Fibroblast of skin of scalp (primary cell): ENCODE measurements at regions not wholly inside any gene's neighbourhood (a gene's known extent, or its start where the extent isn't known, plus 50 kb on each side); places are given as distances from the start of the nearest gene placed in this dataset.
"Not testable (repeated sequence)": the region's sequence is repeated elsewhere in the genome, so short reads cannot be mapped to it uniquely, and the experiment has no call there.

Source experiments
- DNase-seq: peaks from one replicate; pipeline ENCODE4 v3.0.0-alpha.2; 2013

DNA sequence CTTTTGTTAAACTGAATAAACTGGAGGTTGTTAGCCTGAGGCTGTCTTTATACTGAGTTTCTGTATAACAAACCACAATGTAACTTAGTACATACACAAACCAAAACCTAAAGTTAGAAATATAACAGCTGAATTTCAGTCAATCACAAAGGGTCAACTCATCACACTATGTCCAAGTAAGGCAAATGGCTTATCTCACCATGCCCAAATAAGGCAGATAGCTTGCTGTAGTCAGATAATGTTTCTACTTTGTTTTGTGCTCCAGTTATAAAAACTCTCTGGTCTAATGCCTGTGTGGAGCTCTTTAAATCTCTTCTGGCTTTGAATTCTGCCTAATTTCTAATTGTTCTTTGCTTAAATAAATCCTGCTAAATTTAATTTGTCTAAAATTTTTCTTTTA lies 1323.4 kb upstream of the ATXN8OS start:
- DNase-seq: no peak

DNA sequence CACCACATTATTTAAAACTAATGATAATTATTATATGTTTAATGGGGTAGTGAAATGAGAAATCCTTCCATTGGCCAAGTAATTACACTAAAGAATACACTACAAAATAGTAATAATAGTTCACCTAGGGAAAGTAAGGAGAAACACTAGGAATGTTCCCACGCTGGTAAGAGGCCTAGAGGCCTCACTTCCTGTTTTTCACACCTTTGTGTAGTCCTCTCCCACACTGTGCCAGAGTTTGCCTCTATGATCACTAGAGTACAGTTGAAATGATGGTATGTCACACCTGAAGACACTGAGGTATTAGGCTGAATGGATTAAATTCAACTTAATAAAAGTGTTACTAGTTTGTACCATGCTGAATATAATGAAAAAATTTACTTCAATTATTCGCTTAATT lies 1348.0 kb upstream of the ATXN8OS start:
- no peak for DNase-seq

DNA sequence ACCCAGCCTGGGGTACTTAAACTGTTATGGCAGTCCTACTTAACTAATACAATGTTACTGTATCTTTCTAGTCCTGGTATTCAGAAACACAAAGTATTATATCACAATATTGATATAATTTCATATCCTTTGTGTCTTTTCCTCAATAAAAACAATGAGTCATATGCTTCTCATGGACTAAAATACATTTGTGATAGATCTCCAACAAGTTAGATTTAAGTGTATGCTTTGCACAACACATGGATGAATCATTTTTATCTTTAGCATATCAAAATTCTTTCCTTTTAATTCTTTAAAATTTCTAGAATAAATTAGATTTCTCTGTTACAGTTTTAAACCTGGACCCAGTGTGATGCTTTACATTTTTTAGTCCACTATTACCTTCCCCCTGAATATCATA lies 1357.8 kb upstream of the ATXN8OS start:
- no peak for DNase-seq

DNA sequence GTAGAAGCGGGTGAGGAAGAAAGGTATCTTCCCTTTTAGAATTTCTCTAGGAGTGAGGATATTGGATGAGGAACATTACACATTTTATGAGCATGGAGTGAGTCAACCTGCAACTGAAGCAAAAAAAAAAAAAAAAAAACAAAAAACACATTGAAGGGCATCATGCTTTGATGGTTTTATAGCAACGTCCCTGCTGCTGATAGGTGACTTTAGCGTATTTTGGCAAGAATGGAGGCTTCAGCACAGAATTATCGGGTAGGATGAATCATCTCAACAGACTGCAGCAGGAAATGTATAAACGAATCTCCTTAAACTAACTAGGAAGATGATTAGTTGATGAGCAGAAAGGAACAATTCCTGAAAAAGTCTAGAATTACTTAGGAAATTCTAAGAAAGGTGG lies 1359.6 kb upstream of the ATXN8OS start:
- DNase-seq: no peak

DNA sequence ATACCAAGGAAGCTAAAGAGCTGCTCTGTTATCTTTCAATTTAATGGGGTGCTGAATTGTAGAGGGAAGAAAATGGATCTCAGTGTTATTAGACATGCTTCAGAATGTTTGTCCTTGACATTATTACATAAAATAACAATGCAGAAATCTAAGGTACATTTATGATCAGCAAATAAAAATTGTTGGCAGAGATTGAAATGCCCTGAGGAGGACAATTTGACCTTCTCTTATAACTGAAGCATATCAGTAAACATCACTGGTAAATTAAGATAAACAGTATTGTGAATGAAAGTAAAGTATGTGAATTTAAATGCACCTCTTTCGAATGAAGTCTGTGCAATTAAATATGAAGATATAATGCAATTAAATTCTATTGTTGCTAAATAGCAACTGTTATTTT lies 1362.1 kb upstream of the ATXN8OS start:
- DNase-seq: no peak

DNA sequence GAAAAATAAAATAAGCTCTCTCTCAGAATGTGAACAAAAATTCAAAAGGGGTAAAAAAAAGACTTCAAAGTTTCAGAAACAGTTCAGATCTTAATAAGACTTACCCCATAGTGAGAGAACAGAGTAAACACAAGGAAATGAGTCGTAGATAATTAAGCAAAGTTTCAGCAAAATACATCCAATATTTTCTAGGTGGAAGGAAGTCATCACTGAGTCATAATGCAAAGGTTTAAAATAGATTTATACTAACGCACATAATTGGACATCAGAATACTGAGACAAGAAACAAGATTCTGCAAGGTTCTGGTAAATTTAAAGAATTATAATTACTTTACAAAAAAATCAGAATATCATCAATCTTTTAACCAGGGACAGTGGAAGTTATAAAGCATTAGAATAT lies 1370.7 kb upstream of the ATXN8OS start:
- DNase-seq: no peak

DNA sequence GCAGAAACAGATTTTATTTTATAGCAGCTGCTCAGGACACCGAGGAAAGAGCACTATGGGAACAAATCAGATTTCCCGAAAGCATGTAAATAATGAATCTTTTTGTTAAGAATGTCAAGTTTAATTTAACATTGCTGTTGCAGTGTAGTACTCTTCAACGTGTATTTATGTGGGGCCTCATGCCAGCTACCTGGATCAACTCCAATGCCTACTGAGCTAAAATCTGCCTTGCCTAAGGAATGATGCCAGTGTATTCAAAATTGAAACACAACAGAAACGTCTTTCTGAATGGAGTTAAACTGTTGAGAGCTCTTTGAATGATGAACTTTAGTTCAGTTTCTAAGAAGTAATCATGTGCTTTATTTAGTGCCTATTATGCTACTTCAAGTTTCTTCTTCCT lies 1379.8 kb upstream of the ATXN8OS start:
- DNase-seq: no peak

DNA sequence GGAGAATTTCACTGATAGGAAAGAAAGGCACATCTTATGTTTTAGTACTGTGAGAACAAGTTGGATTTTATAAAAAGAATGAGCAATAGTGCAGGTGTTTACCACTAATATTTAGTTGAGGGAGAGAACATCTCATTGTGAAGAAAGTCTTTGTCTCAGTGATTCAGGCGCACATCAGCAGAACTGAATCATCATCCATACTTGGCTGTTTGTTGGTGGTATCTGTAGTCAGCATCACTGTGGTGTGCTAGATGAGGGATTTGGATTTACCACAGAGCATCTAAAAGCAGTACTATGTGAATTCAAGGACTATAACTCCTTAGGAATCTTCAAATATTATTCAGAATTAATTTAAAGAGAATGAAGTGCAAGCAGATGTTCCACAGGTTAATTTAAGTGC lies 1380.5 kb upstream of the ATXN8OS start:
- peak; percentile 0 for DNase-seq

DNA sequence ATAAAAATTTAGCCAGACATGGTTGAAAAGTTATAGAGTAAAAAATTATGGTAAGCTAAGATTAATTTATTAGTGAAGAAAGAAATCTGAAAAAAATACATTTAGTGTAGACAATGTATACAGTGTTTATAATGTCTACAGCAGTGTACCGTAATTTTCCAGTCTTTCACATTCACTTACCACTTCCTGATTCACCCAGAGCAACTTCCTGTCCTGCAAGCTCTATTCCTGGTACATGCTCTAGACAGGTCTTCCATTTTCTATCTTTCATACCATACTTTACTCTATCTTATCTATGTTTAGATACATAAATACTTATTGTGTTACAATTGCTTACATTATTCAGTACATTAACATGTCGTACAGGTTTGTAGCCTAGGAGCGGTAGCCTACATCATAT lies 1387.8 kb upstream of the ATXN8OS start:
- DNase-seq: no peak

DNA sequence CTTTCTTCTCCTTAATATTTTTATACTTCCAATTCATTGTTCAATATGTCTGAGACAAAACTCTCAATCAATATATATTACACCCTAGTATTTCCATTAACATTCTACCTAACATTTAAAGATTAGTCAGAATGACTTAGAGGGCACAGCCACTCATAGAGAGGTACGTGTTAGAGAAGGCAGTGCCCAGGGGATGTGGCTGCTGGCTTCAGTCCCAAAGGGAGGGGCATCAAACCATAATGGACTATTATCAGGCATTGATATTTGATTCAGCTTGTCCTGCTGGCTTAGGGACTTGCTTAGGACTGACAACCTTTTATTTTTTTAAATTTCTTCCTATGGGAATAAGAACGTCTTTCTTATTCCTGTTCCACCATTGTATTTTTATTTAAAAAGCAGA lies 1392.0 kb upstream of the ATXN8OS start:
- DNase-seq: no peak

DNA sequence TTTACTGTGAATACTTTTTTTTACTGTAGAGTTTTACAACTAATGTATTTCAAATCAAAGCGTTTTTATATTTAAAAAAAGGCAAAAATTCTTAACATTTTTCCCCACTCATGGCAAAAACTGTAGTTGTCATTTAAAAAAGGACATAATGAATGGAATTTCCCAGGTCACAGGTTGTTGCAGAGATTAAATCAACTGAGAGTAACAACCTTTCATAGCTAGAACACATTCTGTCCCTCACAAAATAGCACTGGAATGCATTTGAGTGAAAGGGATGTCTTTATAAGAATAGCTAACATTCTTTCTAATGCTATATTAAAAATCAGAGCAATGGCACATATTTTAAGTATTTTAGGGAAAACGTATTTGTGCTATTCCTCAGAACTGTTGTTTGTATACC lies 1393.3 kb upstream of the ATXN8OS start:
- no peak for DNase-seq

DNA sequence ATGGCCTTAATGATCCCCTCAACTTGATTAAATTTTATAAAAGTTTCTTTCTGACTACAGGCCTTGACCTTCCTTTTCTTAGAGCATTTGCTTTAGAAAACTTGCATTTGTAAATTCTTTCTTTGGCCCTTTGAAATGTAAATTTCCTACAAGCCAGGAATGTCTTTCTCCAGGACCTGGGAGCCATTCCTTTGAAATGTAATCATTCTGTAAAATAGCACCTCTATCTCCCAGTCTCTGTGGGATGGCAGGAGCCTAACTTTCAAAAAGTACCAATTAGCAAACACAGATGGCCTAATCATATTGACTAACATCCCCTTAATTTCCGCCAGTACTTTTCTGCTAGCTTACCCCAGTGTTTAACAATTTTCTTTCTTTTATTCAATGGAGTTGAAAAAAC lies 1394.2 kb upstream of the ATXN8OS start:
- no peak for DNase-seq

DNA sequence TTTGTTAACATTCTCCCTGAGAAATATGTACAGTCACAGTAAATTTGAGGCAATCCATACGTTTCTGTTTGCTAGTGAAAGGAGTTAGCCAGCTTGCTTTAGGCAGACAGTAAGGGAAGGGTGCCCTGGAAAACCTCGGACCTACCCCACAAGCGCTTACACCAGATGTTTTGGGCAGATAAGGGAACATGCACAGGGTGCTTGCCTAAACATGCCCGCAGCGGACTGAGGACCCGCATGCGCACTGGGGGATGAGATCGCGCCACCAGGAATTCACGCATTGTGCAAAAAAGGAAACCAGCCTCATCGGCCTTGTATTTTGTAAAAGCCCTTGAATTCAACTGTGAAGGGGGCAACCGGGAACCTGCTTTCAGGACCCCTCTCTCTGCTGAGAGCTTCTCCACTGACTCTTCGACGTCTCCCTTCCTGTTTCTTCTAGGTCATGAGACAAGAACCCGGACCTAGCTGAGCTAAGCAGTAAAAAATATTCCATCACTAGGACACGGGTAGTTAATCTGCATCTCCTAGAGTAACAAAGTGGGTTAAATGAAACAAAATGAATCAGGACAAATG lies 1399.2 kb upstream of the ATXN8OS start:
- no peak for DNase-seq

DNA sequence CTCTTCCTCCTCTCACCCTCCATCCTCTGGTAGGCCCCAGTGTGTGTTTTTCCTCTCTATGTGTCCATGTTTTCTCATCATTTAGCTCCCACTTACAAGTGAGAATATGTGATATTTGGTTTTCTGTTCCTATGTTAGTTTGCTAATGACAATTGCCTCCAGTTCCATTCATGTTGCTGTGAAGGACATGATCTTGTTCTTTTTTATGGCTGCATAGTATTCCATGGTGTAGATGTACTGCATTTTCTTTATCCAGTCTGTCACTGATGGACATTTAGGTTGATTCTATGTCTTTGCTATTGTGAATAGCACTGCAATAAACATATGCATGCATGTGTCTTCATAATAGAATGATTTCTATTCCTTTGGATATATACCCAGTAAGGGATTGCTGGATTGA lies 1401.6 kb upstream of the ATXN8OS start:
- DNase-seq: not testable (repeated sequence)

DNA sequence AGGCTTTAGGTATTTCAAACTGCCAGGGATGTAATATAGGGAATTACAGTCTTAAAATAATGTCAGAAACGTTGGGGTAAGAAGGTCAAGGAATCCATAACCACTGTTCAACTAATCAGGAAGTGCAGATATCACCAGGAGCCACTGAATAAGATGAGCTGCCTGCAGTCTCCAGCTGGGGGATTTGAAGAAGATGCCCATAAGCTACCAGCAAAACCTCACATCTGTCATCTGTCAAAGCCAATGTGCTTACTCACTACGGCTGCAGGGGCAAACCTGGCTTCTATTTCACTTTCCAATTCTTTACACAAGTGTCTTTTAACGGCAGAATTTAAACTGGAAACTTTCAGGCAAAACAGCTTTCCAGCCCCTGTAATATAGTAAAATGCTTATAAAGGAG lies 1410.1 kb upstream of the ATXN8OS start:
- DNase-seq: no peak

DNA sequence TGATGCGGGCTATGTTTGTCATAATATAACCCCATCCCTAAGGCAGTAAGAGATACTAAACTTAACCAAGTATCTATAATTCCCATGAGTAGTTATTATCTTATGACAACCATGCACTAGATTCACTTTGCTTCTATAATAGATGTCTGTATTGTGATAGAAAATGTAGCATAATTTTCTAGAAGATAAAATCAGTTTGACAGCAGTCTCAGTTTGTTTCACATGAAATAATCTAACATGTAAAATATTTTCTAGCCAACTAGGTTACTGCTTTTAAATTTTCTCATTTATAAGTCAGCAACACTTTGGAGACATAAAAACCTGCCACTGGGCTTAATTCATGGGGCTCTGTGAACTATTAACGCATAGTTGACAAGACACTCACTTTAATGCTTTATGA lies 1410.7 kb upstream of the ATXN8OS start:
- DNase-seq: no peak

DNA sequence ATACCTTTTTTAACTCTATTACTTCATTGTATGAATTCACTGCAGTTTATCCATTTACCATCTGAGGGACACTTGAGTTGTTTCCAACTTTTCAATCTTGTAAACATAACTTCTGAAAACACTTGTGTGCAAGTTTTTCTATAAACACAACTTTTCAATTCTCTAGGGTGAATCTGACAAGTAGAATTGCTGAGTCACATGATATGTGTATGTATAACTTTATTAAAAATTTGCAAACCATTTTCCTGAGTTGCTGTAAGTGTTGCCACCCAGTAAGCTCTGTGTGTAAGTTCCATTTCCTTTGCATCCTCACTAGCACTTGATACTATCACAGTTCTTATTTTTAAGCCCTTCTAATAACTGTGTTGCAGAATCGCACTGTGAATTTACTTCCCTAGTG lies 1415.6 kb upstream of the ATXN8OS start:
- no peak for DNase-seq

DNA sequence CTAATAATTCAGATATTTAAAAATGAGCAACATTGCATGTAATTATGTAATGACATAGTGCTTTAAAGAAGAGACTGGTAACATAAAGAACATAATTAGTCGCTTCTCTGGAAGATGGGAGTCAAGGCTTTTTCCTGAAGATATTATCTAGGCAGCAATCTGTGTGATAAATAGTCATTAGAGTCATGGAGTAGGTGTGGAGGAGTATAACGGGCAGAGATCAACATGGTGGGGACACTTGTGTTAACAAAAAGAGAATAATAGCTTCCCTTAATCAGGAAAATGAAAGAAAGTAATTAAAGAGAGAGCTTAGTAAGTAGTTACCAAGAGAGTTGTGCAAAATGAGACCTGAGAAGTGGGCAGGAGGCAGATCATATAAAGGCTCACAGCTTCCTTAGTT lies 1417.1 kb upstream of the ATXN8OS start:
- DNase-seq: no peak

DNA sequence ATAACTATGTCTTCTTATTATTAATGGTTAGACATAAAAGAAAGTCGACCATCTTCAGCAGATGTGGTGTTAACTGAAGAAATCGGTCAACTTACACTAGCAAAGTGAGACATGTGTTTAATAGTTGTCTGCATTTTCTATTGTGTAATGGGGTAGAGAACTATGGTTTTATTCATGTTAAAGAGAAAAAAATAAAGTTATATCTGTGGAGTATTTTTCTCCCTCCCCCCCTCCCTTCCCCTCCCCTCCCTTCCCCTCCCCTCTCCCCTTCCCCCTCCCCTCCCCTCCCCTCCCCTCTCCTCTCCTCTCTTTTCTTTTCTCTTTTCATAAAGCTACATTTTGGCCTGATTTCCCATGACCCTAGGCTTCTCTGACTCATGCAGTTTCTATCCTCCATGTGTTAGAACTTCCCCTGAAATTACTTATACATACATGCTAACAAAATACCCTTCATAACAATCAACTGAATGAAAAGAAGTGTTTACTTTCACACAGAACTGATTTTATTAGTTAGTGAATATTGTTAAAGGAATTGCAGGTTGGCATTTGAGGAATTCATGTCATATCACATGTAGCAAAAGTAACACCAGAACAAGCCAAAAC lies 1431.0 kb upstream of the ATXN8OS start:
- DNase-seq: no peak

DNA sequence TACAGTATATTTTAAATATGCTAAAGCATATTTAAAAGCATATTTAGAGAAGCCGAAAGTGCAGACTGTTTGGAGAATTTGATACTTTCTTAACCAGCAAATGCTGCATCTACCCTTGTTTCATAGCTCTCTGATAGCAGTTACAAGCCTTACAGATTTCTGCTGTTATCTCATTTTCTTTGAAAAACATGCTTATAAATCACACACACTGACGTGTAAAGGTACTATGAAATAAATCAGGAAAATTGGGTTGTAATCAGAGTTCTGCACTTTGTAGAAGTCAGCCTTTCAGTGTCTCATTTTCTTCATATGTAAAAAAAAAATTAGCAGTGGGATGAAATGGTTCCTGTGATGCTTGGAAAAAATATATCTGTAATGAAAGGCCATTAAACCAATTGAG lies 1432.4 kb upstream of the ATXN8OS start:
- no peak for DNase-seq

DNA sequence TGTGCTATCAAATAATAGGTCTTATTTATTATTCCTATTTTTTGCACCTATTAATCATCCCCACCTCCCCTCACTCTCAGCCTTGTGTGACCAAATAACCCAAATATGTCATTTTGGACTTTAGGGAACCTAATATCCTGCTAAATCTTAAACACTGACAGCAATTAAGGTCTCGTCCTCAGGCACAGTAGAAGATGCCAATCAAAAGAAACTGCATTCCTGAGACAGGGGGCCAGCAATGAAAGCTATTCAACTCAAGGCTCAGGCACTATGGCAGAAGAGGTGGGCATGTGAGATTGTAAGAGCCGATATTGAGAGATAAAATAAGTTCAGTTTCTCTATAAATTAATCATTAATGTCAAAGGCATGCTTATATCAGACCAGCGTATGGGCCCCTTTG lies 1437.7 kb upstream of the PCDH9 start:
- no peak for DNase-seq

DNA sequence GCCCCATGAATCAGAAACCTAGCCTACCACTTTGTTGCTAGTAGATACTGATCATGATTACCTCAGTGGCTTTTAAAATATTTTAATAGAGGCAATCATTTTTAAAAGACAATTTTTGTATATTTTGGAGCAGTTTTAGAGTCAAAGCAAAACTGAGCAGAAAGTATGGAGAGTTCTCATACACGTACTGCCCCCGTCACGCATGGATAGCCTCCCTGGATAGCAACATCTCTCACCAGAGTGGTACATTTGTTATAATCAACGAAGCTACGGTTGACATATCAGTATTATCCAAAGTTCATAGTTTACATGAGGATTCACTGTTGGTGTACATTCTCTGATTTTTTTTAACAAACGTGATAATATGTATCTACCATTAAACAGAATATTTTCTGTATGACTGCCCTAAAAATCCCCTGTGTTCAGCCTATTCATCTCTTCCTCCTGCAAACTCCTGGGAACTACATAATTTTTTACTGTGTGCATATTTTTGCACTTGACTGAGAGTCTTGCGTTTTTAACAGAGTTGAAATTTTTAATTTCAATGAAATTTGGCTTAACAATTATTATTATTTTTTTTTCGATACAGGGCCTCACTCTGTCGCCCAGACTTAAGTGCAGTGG lies 1436.8 kb upstream of the PCDH9 start:
- DNase-seq: no peak

DNA sequence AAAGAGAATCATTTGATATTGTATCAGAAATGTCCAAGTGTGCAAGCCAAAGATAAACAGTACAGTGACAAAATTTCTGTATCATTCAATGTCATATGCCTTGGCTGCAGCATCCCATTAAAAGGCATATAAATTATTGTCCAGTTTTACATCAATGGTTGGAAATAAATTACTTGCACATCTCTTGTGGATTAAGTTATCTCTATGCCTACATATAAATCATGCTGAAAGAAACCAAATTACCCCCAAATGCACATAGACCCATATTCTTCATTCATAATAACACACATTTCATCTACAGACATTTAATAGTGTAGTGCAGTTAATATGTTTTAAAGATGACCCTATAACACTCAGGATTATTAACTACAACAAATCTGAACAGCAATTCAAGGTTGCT lies 1415.7 kb upstream of the PCDH9 start:
- DNase-seq: no peak

DNA sequence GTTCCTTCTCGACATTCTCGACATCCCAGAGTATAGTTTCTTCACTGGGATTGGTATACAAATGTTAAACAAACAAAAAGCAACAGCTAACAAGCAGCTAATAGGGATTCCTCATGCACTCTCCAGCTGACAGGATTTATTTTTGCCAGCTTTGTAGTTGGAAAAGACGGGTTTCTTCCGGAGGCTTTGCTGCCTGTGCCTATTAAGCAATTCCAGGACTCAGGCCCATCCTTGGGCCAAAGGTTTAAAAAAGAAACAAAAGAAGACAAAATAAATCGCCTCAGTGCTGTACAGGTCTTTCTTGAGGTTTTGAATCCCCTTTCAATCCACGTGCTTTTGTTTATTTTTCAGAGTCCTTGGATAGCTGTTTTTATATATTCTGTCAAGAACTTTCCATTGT lies 1414.5 kb upstream of the PCDH9 start:
- no peak for DNase-seq

DNA sequence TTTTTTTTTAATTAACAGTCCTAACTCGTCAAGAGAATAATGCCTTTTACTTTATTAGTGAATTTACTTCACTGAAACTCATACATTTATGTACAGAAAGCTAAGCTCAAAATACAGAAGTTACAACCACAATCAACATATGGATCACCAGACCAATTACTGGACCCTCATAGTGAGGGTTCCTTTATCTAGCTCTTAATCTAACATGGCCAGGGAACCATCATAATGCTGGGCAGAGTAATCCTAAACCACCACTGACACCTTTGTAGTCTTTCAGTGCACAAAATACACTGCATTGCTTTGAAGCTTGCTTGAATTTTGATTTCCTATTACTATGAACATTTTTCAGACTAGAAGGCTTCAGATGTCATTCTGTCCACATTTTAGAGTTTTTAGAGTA lies 1406.6 kb upstream of the PCDH9 start:
- DNase-seq: no peak
